Fibroblast of lung (primary cell): ENCODE measurements at regions not wholly inside any gene's neighbourhood (a gene's known extent, or its start where the extent isn't known, plus 50 kb on each side); places are given as distances from the start of the nearest gene placed in this dataset.

ENCODE experiments used
- DNase-seq, 2 donors: peaks; one replicate each; pipeline versions ENCODE4 v3.0.0 to v3.0.0-alpha.2; 2010; ENCODE audit warnings: low read depth in 2 of 2
- H2AFZ ChIP-seq: 2 replicates; pipeline ENCODE4 v1.5.1; 2012; ENCODE audit warnings: low read length, control low read depth, inconsistent platforms
- H3K27ac ChIP-seq: 2 replicates; pipeline ENCODE4 v1.5.1; 2011; ENCODE audit warnings: low read length, control low read depth; ENCODE audit not compliant: insufficient read depth
- H3K27me3 ChIP-seq: 2 replicates; pipeline ENCODE4 v1.5.1; 2011; ENCODE audit warnings: mild to moderate bottlenecking, low read length; ENCODE audit not compliant: control insufficient read depth, insufficient read depth
- H3K36me3 ChIP-seq: 2 replicates; pipeline ENCODE4 v1.5.1; 2011; ENCODE audit warnings: low read length; ENCODE audit not compliant: control insufficient read depth, insufficient read depth
- H3K4me1 ChIP-seq: 2 replicates; pipeline ENCODE4 v1.5.1; 2011; ENCODE audit warnings: low read length; ENCODE audit not compliant: control insufficient read depth, insufficient read depth; ENCODE audit errors: extremely low read depth
- H3K4me2 ChIP-seq: 2 replicates; pipeline ENCODE4 v1.5.1; 2011; ENCODE audit warnings: low read length, control low read depth; ENCODE audit not compliant: insufficient read depth; ENCODE audit errors: extremely low read depth
- H3K4me3 ChIP-seq, 4 experiments: fragments of 200-600 bp in 1 of 4; sonication (generic) in 1 of 4; replicated peaks in 1 of 4; 2 replicates each; pipeline ENCODE4 v1.5.1; 2011 to 2016; ENCODE audit warnings: low read length in 4 of 4, low read depth in 3 of 4, mild to moderate bottlenecking in 3 of 4, control low read depth in 2 of 4, inconsistent platforms in 1 of 4, mixed read lengths in 1 of 4; ENCODE audit not compliant: insufficient read depth in 1 of 4; ENCODE audit errors: control extremely low read depth in 1 of 4
- H3K79me2 ChIP-seq: 2 replicates; pipeline ENCODE4 v1.5.1; 2012; ENCODE audit warnings: mild to moderate bottlenecking, low read length, inconsistent platforms; ENCODE audit not compliant: control insufficient read depth, insufficient read depth
- H3K9ac ChIP-seq: 2 replicates; pipeline ENCODE4 v1.5.1; 2011; ENCODE audit warnings: mild to moderate bottlenecking, low read length, control low read depth; ENCODE audit not compliant: insufficient read depth
- H3K9me3 ChIP-seq: 2 replicates; pipeline ENCODE4 v1.5.1; 2012; ENCODE audit warnings: low read depth, low read length; ENCODE audit not compliant: control insufficient read depth, insufficient read depth
- H4K20me1 ChIP-seq: 2 replicates; pipeline ENCODE4 v1.5.1; 2011; ENCODE audit warnings: low read length; ENCODE audit not compliant: control insufficient read depth, insufficient read depth; ENCODE audit errors: extremely low read depth
- EZH2 ChIP-seq: IDR thresholded peaks from 2 replicates; pipeline ENCODE4 v1.5.1; 2012; ENCODE audit warnings: low read length, control low read depth, mild to moderate bottlenecking; ENCODE audit errors: missing control alignments
- TF ChIP-seq, protein P1 (sequence below), 2 donors: IDR thresholded peaks in 1 of 2; conservative IDR thresholded peaks in 1 of 2; 1 replicate in 1 of 2; 2 replicates in 1 of 2; pipeline ENCODE4 v1.5.1; 2011 to 2012; ENCODE audit warnings: low read length in 2 of 2, control low read depth in 1 of 2, inconsistent platforms in 1 of 2, low read depth in 1 of 2, mild to moderate bottlenecking in 1 of 2

- Histone ChIP-seq H3K79me2 (no peaks in the 10 kb centered on the region), H3K4me3 (no peak overlapping the region)
- TF ChIP-seq, protein P1, sequence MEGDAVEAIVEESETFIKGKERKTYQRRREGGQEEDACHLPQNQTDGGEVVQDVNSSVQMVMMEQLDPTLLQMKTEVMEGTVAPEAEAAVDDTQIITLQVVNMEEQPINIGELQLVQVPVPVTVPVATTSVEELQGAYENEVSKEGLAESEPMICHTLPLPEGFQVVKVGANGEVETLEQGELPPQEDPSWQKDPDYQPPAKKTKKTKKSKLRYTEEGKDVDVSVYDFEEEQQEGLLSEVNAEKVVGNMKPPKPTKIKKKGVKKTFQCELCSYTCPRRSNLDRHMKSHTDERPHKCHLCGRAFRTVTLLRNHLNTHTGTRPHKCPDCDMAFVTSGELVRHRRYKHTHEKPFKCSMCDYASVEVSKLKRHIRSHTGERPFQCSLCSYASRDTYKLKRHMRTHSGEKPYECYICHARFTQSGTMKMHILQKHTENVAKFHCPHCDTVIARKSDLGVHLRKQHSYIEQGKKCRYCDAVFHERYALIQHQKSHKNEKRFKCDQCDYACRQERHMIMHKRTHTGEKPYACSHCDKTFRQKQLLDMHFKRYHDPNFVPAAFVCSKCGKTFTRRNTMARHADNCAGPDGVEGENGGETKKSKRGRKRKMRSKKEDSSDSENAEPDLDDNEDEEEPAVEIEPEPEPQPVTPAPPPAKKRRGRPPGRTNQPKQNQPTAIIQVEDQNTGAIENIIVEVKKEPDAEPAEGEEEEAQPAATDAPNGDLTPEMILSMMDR (conservative IDR thresholded peaks at IDR 0.05 in 1 of 2, IDR thresholded peaks at IDR 0.05 in 1 of 2; ENCODE audit: low read depth in 1 of 2, low read length in 2 of 2), result no peak
- no peak for TF ChIP-seq EZH2
Measured at GRCh38 chr11:37076866-37077265, 478.8 kb upstream of the RAG2 start.

DNA sequence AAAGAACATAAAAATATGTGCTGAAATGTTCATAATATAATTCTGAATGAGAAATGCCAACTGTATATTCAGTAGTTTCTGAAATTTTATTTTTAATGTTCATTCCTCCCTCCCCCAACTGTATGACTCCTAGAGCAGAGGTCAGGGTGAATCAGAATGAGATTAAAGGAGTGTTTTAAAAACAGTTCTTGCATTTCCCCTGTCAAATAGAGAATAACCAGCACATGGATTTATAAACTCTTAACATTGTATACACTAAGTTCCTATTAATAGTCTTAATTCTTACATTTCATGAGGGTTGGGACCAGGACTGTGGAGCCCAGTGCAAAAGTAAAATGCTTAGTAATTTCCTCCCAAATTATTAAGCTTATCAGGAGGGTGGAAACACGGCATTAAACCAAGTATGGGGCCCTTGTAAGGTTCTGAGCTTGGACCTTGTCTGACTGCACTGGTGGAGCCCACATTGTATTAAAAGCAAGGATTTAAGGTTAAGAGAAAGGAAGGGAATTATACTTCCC lies 474.6 kb upstream of the RAG2 start:
- no peak overlapping the region for H3K27ac ChIP-seq
- H4K20me1 ChIP-seq, result no peaks in the 10 kb centered on the region
- H3K36me3 ChIP-seq, result no peaks in the 10 kb centered on the region
- no peak overlapping the region for H3K9ac ChIP-seq
- no peak overlapping the region for H3K4me2 ChIP-seq
- no peaks in the 10 kb centered on the region for H3K9me3 ChIP-seq
- H3K4me1 ChIP-seq, result no peaks in the 10 kb centered on the region
- no peaks in the 10 kb centered on the region for H3K27me3 ChIP-seq
- peak in 1 of 2 donors; percentile 0 for DNase-seq
- no peak overlapping the region for H2AFZ ChIP-seq
- H3K4me3 ChIP-seq, result no peak overlapping the region
- no peak for TF ChIP-seq EZH2
- TF ChIP-seq, protein P1 (conservative IDR thresholded peaks at IDR 0.05 in 1 of 2, IDR thresholded peaks at IDR 0.05 in 1 of 2; ENCODE audit: low read depth in 1 of 2, low read length in 2 of 2), result no peak
- H3K79me2 ChIP-seq, result no peaks in the 10 kb centered on the region

More at GRCh38 chr11:37076866-37077265, 478.8 kb upstream of the RAG2 start:
- no peak overlapping the region for H3K27ac ChIP-seq
- H4K20me1 ChIP-seq, result no peaks in the 10 kb centered on the region
- DNase-seq, result no peak
- H2AFZ ChIP-seq, result no peak overlapping the region
- no peaks in the 10 kb centered on the region for H3K4me1 ChIP-seq
- H3K9ac ChIP-seq, result no peak overlapping the region
- no peaks in the 10 kb centered on the region for H3K9me3 ChIP-seq
- no peaks in the 10 kb centered on the region for H3K36me3 ChIP-seq
- no peak overlapping the region for H3K4me2 ChIP-seq
- no peaks in the 10 kb centered on the region for H3K27me3 ChIP-seq

DNA sequence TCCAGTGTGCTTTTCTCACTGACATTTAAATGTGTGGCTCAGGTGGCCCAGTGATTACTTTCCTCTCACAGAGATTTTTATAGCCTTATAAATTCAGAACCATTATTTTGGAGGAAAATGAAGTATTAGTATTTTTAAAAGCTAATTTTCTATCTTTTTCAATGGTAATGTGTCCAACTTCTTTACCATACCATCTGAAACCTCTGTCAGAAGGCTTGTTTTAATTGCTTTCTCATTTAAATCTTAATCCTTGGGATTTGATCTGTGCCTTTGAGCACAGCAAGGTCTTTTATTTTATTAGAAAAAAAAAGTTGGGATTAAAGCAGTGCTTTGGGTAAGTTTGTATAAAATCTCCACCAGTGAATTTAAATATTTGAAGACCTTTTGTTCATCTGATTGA lies 452.3 kb upstream of the RAG2 start:
- H3K36me3 ChIP-seq, result no peaks in the 10 kb centered on the region
- no peak overlapping the region for H3K9ac ChIP-seq
- no peaks in the 10 kb centered on the region for H4K20me1 ChIP-seq
- H3K79me2 ChIP-seq, result no peaks in the 10 kb centered on the region
- no peak overlapping the region for H3K27ac ChIP-seq
- H3K4me2 ChIP-seq, result no peak overlapping the region
- no peak for DNase-seq
- TF ChIP-seq, protein P1 (conservative IDR thresholded peaks at IDR 0.05 in 1 of 2, IDR thresholded peaks at IDR 0.05 in 1 of 2; ENCODE audit: low read depth in 1 of 2, low read length in 2 of 2), result no peak
- TF ChIP-seq EZH2, result no peak
- H3K27me3 ChIP-seq, result no peaks in the 10 kb centered on the region
- no peak overlapping the region for H2AFZ ChIP-seq
- no peak overlapping the region for H3K4me3 ChIP-seq
- no peaks in the 10 kb centered on the region for H3K9me3 ChIP-seq
- no peaks in the 10 kb centered on the region for H3K4me1 ChIP-seq
